ENCODE measurements at regions not wholly inside any gene's neighbourhood (a gene's known extent, or its start where the extent isn't known, plus 50 kb on each side); places are given as distances from the start of the nearest gene placed in this dataset.

DNA sequence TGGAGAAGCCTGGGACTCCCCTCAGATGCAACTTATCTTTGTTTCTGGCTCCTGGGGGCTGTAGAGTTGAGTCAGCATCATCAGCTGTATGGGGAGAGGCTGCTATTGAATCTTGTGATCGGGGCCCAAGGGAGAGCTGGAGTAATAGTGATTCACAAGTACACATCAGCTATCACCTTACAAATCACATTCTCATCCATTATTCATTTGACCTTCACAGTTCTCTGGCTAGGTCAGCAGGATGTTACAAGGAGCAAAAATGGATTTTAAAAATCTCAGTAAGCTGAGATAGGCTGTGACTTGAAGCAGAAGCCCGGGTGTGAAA, 175.0 kb downstream of the OPA1 start:
- intact Hi-C loops (cut with micrococcal nuclease), result no loop called here
- Mint-ChIP-seq H3K27ac (no peak overlapping the region), H3K36me3 (no peaks in the 10 kb centered on the region), H3K4me1 (peaks cover 0 to 3% (median 0%) of the 10 kb centered on the region in 7 donors), H3K27me3 (peaks cover 0 to 16% (median 8%) of the 10 kb centered on the region in 5 donors), H3K4me3 (no peak overlapping the region), H3K9me3 (no peaks in the 10 kb centered on the region)
- no peaks in the 10 kb centered on the region for H3K4me1 ChIP-seq (ENCODE audit: control insufficient read depth in 2 of 2, insufficient read depth in 2 of 2, low read length in 2 of 2)
- no peaks in the 10 kb centered on the region for H3K27me3 ChIP-seq (ENCODE audit: control insufficient read depth in 2 of 2, insufficient read depth in 2 of 2, low read length in 2 of 2)
- POLR2A ChIA-PET, result no interaction called here
- H3K9me3 ChIP-seq (ENCODE audit: control insufficient read depth in 2 of 3, low read length in 3 of 3), result no peaks in the 10 kb centered on the region
- H3K4me3 ChIP-seq (ENCODE audit: low read length), result no peak overlapping the region
- no peaks in the 10 kb centered on the region for H3K36me3 ChIP-seq (ENCODE audit: control insufficient read depth in 2 of 3, insufficient read depth in 3 of 3, low read length in 3 of 3)
- H3K27ac ChIP-seq (ENCODE audit: low read depth, low read length), result no peak overlapping the region
- ATAC-seq (no peak), DNase-seq (no peak)
- CTCF ChIA-PET, result interaction anchor here (0.7 kb wide), 1 partner anchor 548 kb away, joined by 3 read pairs; no protein-coding TSS in a partner anchor

DNA sequence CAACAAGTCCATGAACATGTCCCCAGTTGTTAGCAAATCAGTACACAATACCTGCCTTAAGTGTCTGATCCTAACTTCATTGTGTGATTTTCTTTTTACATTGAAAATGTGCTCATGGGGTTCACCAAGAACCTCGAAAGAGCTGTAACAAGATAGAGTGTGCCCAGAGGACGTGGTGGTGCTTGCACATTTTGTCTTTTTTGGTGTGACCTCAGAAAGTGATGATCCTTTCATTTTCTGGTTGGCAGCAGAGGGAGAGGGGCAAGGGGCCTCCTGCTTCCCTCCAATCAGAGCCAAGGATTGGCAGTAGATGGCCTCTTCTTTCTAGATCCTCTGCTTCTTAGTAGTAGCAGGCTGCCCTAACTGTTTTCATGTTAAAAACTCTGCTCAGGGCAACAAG, 176.4 kb downstream of the OPA1 start:
- no peaks in the 10 kb centered on the region for H3K4me1 ChIP-seq (ENCODE audit: control insufficient read depth in 2 of 2, insufficient read depth in 2 of 2, low read length in 2 of 2)
- ChIA-PET POLR2A (no interaction called here), CTCF (no interaction called here)
- ATAC-seq (no peak), DNase-seq (no peak)
- no peak overlapping the region for H3K27ac ChIP-seq (ENCODE audit: low read depth, low read length)
- intact Hi-C loops (cut with micrococcal nuclease), result no loop called here
- Mint-ChIP-seq H3K36me3 (no peaks in the 10 kb centered on the region), H3K27me3 (peaks cover 0 to 13% (median 0%) of the 10 kb centered on the region in 5 donors), H3K4me3 (no peak overlapping the region), H3K27ac (no peak overlapping the region), H3K4me1 (peaks cover 0 to 3% (median 0%) of the 10 kb centered on the region in 7 donors), H3K9me3 (no peaks in the 10 kb centered on the region)
- H3K9me3 ChIP-seq (ENCODE audit: control insufficient read depth in 2 of 3, low read length in 3 of 3), result no peaks in the 10 kb centered on the region
- no peak overlapping the region for H3K4me3 ChIP-seq (ENCODE audit: low read length)
- H3K27me3 ChIP-seq (ENCODE audit: control insufficient read depth in 2 of 2, insufficient read depth in 2 of 2, low read length in 2 of 2), result no peaks in the 10 kb centered on the region
- H3K36me3 ChIP-seq (ENCODE audit: control insufficient read depth in 2 of 3, insufficient read depth in 3 of 3, low read length in 3 of 3), result no peaks in the 10 kb centered on the region

DNA sequence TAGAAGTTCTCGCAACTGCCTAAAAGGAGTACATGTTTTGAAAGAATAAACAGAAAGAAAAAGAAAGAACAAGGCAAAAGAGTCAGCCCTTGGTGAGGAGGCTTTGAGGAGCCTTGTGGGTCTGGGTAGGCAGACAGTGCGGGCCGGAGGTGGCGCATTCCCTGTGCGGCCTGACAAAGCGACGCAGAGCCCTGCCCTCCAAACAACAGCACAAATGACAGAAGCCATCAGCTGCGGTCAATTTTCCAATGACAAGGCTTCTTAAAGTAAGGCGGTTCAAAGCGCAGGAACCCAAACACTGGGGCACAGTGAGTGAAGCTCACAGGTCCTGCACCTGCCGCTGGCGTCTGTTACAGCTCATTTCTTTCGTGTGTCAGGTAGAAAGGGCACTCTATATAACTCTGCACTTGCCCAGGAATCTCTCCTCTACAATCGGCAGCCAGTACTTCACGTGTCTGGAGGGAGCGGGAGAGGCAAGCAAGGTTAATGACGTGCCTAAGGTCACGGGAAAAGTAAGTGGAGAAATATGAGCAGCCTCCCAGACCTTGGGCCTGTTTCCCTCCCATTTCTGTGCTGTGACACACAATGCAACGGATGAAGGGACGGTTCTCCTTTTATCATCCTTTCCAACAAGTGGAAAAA, 178.1 kb downstream of the OPA1 start:
- CTCF ChIA-PET, result no interaction called here
- H3K9me3 Mint-ChIP-seq, result no peaks in the 10 kb centered on the region

GRCh38 chr3:193771653-193772421, 178.8 kb downstream of the OPA1 start:
- no peak overlapping the region for H3K27ac ChIP-seq (ENCODE audit: low read depth, low read length)
- CTCF ChIA-PET, result no interaction called here
- no peak overlapping the region for H3K4me3 Mint-ChIP-seq
- H3K36me3 ChIP-seq (ENCODE audit: control insufficient read depth in 2 of 3, insufficient read depth in 3 of 3, low read length in 3 of 3), result no peaks in the 10 kb centered on the region
- peaks cover 0 to 20% (median 0%) of the 10 kb centered on the region in 5 donors for H3K27me3 Mint-ChIP-seq
- no peak for ATAC-seq
- no peaks in the 10 kb centered on the region for H3K9me3 ChIP-seq (ENCODE audit: control insufficient read depth in 2 of 3, low read length in 3 of 3)
- no peaks in the 10 kb centered on the region for H3K36me3 Mint-ChIP-seq
- no peak overlapping the region for H3K4me3 ChIP-seq (ENCODE audit: low read length)
- DNase-seq, result no peak
- POLR2A ChIA-PET, result no interaction called here
- H3K4me1 ChIP-seq (ENCODE audit: control insufficient read depth in 2 of 2, insufficient read depth in 2 of 2, low read length in 2 of 2), result peaks cover 0 to 5% of the 10 kb centered on the region in 2 donors
- no peaks in the 10 kb centered on the region for H3K9me3 Mint-ChIP-seq
- H3K4me1 Mint-ChIP-seq, result peaks cover 2 to 13% (median 8%) of the 10 kb centered on the region in 7 donors
- intact Hi-C loops (cut with micrococcal nuclease), result no loop called here
- H3K27me3 ChIP-seq (ENCODE audit: control insufficient read depth in 2 of 2, insufficient read depth in 2 of 2, low read length in 2 of 2), result peaks cover 0 to 2% of the 10 kb centered on the region in 2 donors
- no peak overlapping the region for H3K27ac Mint-ChIP-seq

More for the DNA sequence above, 178.1 kb downstream of the OPA1 start:
- Histone ChIP-seq H3K27ac (ENCODE audit: low read depth, low read length) (no peak overlapping the region), H3K9me3 (ENCODE audit: control insufficient read depth in 2 of 3, low read length in 3 of 3) (no peaks in the 10 kb centered on the region), H3K4me3 (ENCODE audit: low read length) (no peak overlapping the region), H3K4me1 (ENCODE audit: control insufficient read depth in 2 of 2, insufficient read depth in 2 of 2, low read length in 2 of 2) (no peaks in the 10 kb centered on the region), H3K27me3 (ENCODE audit: control insufficient read depth in 2 of 2, insufficient read depth in 2 of 2, low read length in 2 of 2) (no peaks in the 10 kb centered on the region), H3K36me3 (ENCODE audit: control insufficient read depth in 2 of 3, insufficient read depth in 3 of 3, low read length in 3 of 3) (no peaks in the 10 kb centered on the region)
- POLR2A ChIA-PET, result interaction anchor here (0.5 kb wide), 1 partner anchor 122 kb away, joined by 4 read pairs; no protein-coding TSS in a partner anchor
- DNase-seq (no peak), ATAC-seq (no peak)
- H3K4me3 Mint-ChIP-seq, result no peak overlapping the region
- H3K27ac Mint-ChIP-seq, result no peak overlapping the region
- intact Hi-C loops (cut with micrococcal nuclease), result no loop called here
- H3K36me3 Mint-ChIP-seq, result no peaks in the 10 kb centered on the region
- peaks cover 0 to 16% (median 0%) of the 10 kb centered on the region in 5 donors for H3K27me3 Mint-ChIP-seq
- peaks cover 0 to 6% (median 1%) of the 10 kb centered on the region in 7 donors for H3K4me1 Mint-ChIP-seq

GRCh38 chr3:193772422-193772763, 179.4 kb downstream of the OPA1 start:
- ATAC-seq, result no peak
- H3K27ac Mint-ChIP-seq, result no peak overlapping the region
- intact Hi-C loops (cut with micrococcal nuclease), result no loop called here

DNA sequence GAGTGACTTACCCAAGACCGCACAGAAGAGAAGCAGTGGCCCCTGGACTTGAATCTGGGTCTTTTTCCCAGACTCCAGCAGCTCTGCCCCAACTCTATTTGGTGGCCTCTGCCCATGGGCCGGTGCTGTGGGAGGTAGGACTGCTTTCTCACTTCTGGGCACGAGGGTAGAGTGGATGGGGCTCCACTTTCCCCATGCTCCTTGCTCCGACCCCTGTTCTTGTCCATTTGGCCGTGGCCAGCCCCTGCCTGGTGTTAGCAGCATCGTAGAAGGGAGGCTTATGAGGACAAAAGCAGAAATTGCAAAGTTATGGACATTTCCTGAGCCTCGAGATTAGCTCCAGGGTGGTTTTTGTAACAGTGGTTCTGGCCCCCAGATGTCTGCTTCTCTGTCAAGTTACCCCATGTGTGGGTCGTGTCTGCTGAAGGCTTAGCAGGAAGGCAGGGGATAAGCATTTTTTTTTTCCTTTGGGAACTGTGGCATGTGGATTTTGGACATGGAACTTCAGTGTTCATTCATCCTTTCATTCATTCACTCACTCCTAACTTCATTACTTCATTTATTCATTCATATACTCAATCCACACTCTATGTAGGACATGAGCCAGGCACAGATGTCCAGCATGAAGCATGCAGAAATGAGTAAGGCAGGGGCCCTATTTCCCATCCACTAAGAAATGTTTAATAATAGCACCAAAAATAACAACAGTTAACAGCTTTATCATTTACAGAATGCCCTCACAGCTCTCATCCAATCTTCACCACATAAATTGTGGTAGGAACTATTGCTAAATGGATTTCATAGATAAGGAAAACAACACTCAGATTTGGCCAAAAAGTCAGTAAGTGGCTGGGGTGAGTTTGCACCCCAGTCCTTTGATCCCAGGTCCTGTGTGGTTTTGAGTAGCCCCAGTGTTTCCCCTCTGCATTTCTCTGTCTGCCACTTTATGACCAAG, 180.5 kb downstream of the OPA1 start:
- peaks cover 0 to 3% of the 10 kb centered on the region in 2 donors for H3K27me3 ChIP-seq (ENCODE audit: control insufficient read depth in 2 of 2, insufficient read depth in 2 of 2, low read length in 2 of 2)
- Mint-ChIP-seq H3K27ac (no peak overlapping the region), H3K4me3 (no peak overlapping the region), H3K4me1 (peaks cover 2 to 17% (median 9%) of the 10 kb centered on the region in 7 donors), H3K27me3 (peaks cover 0 to 20% (median 0%) of the 10 kb centered on the region in 5 donors), H3K9me3 (no peaks in the 10 kb centered on the region), H3K36me3 (no peaks in the 10 kb centered on the region)
- peaks cover 0 to 5% of the 10 kb centered on the region in 2 donors for H3K4me1 ChIP-seq (ENCODE audit: control insufficient read depth in 2 of 2, insufficient read depth in 2 of 2, low read length in 2 of 2)
- no peak overlapping the region for H3K4me3 ChIP-seq (ENCODE audit: low read length)
- H3K36me3 ChIP-seq (ENCODE audit: control insufficient read depth in 2 of 3, insufficient read depth in 3 of 3, low read length in 3 of 3), result no peaks in the 10 kb centered on the region
- DNase-seq (no peak), ATAC-seq (no peak)
- POLR2A ChIA-PET, result no interaction called here
- intact Hi-C loops (cut with micrococcal nuclease), result no loop called here
- CTCF ChIA-PET, result no interaction called here
- H3K27ac ChIP-seq (ENCODE audit: low read depth, low read length), result no peak overlapping the region
- H3K9me3 ChIP-seq (ENCODE audit: control insufficient read depth in 2 of 3, low read length in 3 of 3), result no peaks in the 10 kb centered on the region

More at GRCh38 chr3:193772422-193772763, 179.4 kb downstream of the OPA1 start:
- H3K27me3 Mint-ChIP-seq, result peaks cover 0 to 20% (median 0%) of the 10 kb centered on the region in 5 donors
- H3K36me3 Mint-ChIP-seq, result no peaks in the 10 kb centered on the region
- Histone ChIP-seq H3K36me3 (ENCODE audit: control insufficient read depth in 2 of 3, insufficient read depth in 3 of 3, low read length in 3 of 3) (no peaks in the 10 kb centered on the region), H3K9me3 (ENCODE audit: control insufficient read depth in 2 of 3, low read length in 3 of 3) (no peaks in the 10 kb centered on the region), H3K27ac (ENCODE audit: low read depth, low read length) (no peak overlapping the region), H3K4me1 (ENCODE audit: control insufficient read depth in 2 of 2, insufficient read depth in 2 of 2, low read length in 2 of 2) (peaks cover 0 to 5% of the 10 kb centered on the region in 2 donors), H3K27me3 (ENCODE audit: control insufficient read depth in 2 of 2, insufficient read depth in 2 of 2, low read length in 2 of 2) (peaks cover 0 to 3% of the 10 kb centered on the region in 2 donors), H3K4me3 (ENCODE audit: low read length) (no peak overlapping the region)
- H3K4me1 Mint-ChIP-seq, result peaks cover 2 to 14% (median 9%) of the 10 kb centered on the region in 7 donors
- POLR2A ChIA-PET, result no interaction called here
- no peaks in the 10 kb centered on the region for H3K9me3 Mint-ChIP-seq
- CTCF ChIA-PET, result no interaction called here
- no peak overlapping the region for H3K4me3 Mint-ChIP-seq
- DNase-seq, result no peak
